Astrocyte of the spinal cord (primary cell): ENCODE measurements at regions not wholly inside any gene's neighbourhood (a gene's known extent, or its start where the extent isn't known, plus 50 kb on each side); places are given as distances from the start of the nearest gene placed in this dataset.

Source experiments
- DNase-seq: peaks from one replicate; pipeline ENCODE4 v3.0.0; 2011; ENCODE audit warnings: low read depth, low spot score
- H3K4me3 ChIP-seq: 2 replicates; pipeline ENCODE4 v1.5.1; 2011; ENCODE audit warnings: low read depth, mild to moderate bottlenecking, low read length, moderate library complexity
- CTCF ChIP-seq: IDR thresholded peaks from 2 replicates; pipeline ENCODE4 v1.5.1; 2012; ENCODE audit warnings: low read depth, mild to moderate bottlenecking, low read length, inconsistent platforms
- in situ Hi-C: cut with HindIII; loops from 2 replicates; pipeline ENCODE4 v1.10.0; 2017; ENCODE audit warnings: low sequenced_read_pairs

GRCh38 chr5:166088389-166089039 is 2202.9 kb upstream of the WWC1 start:
- TF ChIP-seq CTCF, result no peak
- no peak for DNase-seq
- in situ Hi-C loops, result no loop called here
- H3K4me3 ChIP-seq, result no peak overlapping the region

DNA sequence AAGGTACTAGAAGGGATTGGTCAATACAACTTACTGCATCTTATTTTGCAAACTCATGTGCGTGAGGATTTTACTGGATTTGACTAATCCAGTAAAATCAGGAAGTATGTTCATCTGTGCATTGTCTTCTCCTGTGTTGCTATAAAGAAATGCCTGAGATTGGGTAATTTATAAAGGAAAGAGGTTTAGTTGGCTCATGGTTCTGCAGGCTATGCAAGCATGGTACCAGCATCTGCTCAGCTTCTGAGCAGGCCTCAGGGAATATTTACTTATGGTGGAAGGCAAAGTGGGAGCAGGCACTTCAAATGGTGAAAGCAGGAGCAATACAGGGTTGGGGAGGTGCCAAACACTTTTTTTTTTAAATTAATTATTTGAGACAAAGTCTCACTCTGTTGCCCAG is 2199.5 kb upstream of the WWC1 start:
- in situ Hi-C loops, result no loop called here
- no peak overlapping the region for H3K4me3 ChIP-seq
- DNase-seq, result no peak
- TF ChIP-seq CTCF, result no peak

DNA sequence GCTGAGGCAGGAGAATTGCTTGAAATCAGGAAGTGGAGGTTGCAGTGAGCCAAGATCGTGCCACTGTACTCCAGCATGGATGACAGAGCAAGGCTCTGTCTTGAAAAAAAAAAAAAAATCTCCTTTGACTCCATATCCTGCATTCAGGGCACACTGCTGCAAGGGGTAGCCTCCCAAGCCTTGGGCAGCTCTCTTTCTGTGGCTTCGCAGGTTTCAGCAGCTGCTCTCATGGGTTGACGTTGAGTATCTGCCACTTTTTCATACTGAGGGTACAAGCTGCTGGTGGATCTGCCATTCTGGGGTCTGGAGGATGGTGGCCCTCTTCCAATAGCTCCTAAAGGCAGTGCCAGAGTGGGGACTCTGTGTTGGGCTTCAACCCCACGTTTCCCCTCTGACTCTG is 2198.1 kb upstream of the WWC1 start:
- DNase-seq, result no peak
- in situ Hi-C loops, result no loop called here
- TF ChIP-seq CTCF, result no peak
- H3K4me3 ChIP-seq, result no peak overlapping the region

DNA sequence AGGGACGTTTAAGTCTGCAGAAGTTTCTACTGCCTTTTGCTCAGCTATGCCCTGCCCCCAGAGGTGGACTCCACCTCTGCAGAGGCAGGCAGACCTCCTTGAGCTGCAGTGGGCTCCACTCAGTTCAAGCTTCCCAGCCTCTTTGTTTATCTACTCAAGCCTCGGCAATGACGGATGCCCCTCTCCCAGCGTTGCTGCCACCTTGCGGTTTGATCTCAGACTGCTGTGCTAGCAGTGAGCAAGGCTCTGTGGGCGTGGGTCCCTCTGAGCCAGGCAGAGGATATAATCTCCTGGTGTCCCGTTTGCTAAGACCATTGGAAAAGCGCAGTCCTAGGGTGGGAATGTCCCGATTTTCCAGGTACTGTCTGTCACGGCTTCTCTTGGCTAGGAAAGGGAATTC is 2188.5 kb upstream of the WWC1 start:
- TF ChIP-seq CTCF, result no peak
- in situ Hi-C loops, result no loop called here
- no peak for DNase-seq
- H3K4me3 ChIP-seq, result no peak overlapping the region

DNA sequence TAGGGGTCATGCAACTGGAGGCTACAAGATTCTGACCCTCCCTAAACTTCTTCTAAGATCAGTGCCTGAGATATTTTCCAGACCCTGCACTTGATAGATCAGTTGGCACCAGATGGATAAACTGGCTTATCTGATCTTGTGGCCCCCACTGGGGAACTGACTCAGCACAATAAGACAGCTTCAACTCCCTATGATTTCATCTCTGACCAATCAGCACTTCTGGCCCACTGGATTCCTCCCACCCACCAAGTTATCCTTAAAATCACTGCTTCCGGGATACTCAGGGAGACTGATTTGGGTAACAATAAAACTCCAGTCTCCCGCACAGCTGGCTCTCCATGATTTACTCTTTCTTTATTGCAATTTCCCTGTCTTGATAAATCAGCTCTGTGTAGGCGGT is 2180.4 kb upstream of the WWC1 start:
- DNase-seq, result no peak
- H3K4me3 ChIP-seq, result no peak overlapping the region
- in situ Hi-C loops, result no loop called here
- no peak for TF ChIP-seq CTCF

DNA sequence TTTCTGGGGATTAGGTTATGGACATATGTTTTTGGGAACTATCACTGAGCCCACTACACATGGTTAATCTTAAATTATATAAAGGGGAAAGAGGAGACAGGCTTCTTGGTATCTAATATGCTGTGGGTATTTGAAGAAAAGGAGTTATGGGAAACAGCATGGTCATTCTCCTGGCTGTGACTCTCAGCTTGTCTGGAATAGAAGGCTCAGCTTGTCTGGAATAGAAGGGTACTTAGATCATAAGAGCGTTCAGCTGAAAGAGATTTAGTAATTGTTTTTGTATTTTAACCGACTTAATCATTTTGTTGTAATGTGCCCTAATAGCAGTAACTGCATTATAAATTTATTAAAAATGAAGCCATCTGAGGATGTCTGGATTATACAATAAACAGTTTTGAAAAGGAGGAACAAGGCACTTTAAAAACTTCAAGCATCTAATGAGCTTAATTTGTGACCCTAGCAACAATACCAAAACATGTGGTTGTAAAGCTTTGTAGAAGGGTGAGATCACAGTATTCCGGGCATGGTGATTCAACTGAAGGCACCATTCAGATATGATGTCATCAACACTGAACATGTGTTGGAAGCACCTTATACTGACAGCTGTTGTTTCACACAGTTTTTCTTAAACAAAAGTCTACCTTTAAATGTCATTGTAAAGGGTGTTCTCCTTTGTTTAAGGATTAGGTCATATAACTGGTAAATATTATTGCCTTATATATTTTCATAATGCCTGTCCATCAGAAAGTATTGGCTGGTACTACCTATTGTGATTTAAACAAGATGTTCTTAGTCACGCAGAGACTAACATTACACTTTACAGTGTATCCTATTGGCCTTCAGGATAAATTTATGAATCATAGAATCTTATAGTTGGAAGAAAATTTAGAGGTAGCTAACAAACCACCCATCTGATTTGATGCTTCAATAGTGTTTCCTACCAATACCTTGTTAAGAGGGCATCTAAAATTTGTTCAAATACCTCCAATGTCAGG is 2174.1 kb upstream of the WWC1 start:
- H3K4me3 ChIP-seq, result no peak overlapping the region
- no peak for DNase-seq
- in situ Hi-C loops, result no loop called here
- no peak for TF ChIP-seq CTCF
